GM18858 (cell line): ENCODE measurements at regions not wholly inside any gene's neighbourhood (a gene's known extent, or its start where the extent isn't known, plus 50 kb on each side); places are given as distances from the start of the nearest gene placed in this dataset.
"Not testable (repeated sequence)": the region's sequence is repeated elsewhere in the genome, so short reads cannot be mapped to it uniquely, and the experiment has no call there.

Experiments used
- ATAC-seq: cut with Tn5 transposase; IDR thresholded peaks from one replicate; pipeline ENCODE4 v1.9.1; 2021; ENCODE audit not compliant: unreplicated experiment

DNA sequence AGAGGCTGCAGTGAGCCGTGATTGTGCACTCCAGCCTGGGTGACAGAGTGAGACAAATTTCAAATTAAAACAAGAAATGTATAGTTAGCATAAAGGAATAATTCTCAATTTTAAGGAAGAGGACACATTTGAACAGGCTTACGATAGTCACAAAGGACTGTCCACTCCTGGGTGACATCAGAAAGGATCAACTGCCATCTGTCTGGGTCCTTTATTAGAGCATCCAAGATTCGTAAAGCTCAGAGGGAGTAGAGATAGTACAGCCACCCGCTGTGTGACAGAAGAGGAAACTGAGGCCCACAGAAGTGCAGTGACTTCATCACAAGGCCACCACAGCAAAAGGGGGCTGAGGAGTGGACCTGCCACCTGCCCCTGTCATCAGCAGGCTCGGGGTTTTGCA, 149.3 kb upstream of the RBPJ start:
- no peak for ATAC-seq

DNA sequence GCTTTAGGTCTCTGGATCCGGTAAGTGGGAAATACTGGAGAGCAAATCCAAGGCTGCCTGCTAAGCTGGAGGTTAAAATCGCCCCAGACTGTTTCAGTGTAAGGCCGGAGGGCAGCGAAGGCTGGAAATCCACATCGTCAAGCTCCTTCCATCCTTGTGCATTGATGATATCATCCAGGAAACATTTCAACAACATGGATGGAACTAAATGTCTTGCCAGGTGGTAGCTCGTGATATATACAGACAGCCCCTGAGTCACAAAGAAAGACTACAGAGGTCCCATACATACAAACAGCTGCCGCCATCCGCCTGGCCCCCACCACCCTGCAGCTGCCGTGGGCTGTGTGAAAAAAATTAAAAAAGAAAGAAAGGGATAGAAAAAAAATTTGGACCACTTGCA, 148.9 kb upstream of the RBPJ start:
- ATAC-seq: no peak

DNA sequence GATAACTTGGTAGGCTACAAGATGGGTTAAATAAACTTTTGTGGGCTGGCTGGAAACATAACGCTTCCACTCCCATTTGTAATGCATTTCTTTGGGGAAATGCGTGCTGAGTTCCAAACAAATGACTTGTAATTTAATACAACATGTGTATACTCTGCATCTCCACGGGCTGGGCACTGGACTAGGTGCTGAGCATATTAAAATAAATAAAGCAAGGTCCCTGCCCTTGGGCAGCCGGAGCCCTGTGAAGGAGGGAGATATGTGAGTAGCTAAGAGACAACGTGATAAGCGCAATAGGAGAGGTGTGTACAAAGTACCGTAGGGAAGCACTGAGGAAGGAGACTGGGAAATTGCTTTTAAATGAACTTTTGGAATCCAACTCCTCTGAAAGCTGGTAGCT, 147.2 kb upstream of the RBPJ start:
- no peak for ATAC-seq

DNA sequence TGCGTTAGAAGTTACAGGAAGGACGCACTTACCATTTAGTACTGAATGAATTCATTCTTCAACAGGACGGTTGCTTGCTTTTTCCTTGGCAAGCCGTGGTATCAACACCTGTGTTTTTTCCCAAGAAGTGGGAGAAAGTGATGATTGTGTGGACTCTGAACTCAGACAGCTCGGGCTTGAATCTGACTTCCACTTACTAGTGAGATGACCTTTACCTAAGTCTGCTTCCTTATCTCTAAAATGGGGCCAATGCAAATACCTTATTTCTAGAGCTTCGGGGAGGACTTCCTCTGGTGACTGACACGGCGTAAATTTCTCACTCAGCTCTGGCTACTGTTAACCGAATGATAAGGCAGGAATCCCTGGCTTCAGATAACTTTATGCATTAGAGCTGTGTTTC, 146.8 kb upstream of the RBPJ start:
- ATAC-seq: no peak

DNA sequence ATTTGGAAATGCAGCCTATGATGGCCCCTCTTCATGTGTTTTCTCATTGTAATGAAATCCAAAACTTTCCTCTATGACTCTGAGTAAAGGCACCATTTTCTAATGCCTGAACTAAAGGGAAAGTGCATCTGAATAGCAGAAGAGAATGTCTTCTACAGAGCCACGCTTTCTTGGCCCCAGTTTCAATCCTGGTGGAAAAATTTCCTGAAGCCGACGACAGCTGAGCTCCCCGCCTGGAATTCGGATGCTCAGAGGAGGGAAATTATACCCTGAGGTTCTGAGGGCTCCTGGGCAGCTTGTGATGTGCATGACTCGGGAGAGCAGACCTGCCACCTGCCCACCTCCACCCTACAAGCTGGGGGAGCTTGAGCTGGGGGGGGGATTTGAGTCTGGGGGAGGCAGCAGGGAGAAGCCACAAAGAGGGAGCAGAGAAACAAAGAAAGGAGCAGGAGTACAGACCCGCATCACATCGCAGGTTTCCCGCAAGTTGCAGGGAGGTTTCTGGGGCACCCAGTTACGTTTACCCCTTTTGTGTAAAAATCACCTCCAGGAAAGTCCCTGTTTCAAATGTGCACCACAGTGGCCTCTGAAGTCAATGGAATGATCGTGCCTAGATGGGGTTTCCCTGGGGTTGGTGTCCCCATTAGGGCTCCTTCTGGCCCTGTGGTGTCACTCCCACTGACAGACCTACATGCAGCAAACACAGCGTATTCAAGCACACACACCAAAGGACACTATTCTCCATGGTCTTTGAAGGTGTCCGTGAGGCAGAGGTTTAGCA, 145.6 kb upstream of the RBPJ start:
- peak; percentile 30 for ATAC-seq

DNA sequence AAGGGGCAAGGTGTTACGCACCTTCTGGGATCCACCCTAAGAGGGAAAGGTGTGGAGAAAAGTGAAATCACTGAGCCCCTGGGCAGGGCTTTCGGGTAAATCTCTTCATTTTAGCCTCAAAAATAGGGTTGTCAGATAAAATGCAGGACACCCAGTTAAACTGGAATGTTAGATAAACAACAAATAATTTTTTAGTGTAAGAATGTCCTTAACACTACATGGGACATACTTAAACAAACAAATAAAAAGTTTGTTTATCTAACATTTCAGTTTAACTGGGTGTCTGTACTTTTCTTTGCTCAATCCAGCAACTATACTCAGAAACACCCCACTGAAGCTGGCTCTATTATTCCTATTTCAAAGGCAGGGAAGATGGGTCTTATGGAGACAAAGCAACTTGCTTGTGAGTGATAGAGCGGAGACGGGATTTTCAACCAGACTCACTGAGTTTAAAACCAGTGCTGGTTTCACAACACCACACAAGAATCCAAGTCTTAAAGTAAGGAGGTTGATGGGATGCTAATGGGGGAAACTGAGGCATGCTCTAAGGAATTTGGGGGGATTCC, 144.8 kb upstream of the RBPJ start:
- ATAC-seq: no peak

DNA sequence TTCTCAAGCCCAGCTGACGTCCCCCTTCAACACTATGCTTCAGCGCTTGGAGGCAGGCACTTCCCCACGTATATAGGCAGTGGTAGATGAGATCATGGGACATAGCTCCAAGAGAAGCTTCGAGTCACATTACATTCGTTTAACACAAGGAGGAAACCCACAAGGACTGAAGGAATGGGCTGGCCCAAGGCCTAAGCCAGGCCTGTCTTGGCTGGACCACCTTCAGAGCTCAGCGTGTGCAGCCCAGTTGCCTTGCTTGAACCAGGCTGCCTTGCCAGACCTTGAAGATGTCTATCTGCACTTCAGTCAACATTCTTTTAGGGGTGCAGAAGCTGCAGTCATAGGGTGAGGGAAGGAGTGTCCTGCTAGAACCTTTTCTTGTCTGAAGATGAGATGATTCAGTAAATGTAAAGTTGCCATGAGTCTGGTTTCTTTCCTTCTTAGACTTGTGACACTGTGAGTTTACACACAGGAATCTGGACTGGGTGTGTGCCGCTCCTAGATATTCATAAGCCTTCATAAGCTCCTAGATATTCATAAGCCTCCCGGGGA, 144.1 kb upstream of the RBPJ start:
- no peak for ATAC-seq

DNA sequence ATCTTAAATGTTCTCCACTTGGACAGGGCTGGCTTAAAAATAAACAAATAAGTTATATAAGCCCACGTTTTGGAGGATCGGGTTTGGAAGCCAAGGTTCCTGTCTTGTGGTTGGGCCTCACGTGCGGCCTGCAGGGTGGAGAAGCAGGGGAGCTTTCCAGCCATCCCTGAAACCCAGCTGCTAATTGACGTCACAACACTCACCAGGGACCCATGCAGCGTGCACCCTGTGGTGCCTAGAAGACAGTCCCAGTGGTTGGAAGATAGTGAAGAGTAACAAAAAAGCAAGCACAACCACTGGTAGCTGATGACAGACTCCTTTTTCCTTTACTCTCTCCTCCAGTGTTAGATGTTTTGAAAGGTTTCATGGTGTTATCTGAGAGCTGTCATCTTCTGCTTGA, 142.0 kb upstream of the RBPJ start:
- no peak for ATAC-seq

DNA sequence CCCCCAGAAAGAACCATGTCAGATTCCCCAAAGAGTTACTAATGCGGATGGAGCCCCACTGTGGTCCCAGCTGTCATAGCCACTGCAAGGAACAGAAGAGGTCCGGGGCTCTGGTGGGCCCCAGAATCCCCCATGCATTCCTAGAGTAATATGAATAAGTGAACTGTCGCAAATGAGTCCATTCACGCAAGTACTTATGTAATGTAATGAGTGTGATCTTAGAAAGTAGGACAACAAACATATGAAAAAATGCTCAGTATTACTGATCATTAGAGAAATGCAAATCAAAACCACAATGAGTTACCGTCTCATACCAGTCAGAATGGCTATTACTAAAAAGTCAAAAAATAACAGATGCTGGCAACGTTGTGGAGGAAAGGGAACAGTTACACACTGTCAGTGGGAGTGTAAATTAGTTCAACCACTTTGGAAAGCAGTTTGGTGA, 141.5 kb upstream of the RBPJ start:
- ATAC-seq: peak; percentile 82

DNA sequence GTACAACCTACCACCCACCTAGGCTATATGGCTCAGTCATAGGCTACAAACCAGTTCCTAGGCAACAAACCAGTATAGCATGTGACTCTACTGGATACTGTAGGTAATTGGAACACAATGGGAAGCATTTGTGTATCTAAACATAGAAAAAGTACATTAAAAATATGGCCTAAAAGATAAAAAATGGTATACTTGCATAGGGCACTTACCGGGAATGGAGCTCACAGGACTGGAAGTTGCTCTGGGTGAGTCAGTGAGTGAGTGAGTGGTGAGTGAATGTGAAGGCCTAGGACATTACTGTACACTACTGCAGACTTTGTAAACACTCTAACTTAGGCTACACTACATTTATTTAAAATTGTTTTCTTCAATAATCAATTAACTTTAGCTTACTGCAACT, 139.2 kb upstream of the RBPJ start:
- ATAC-seq: no peak

DNA sequence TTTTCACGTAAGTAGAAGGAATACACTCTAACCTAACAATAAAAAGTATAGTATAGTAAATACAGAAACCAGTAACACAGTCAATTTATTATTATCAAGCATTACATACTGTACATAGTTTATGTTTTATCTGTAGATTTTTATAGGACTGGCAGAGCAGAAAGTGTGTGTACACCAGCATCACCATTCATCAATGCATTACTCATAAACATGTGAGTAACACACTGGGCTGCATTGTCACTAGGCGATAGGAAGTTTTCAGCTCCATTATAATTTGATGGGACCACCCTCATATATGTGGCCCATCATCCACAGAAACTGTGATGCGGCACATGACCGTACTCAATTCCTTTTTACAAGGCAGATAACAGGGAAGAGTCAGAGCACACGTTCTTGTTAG, 137.8 kb upstream of the RBPJ start:
- ATAC-seq: no peak

DNA sequence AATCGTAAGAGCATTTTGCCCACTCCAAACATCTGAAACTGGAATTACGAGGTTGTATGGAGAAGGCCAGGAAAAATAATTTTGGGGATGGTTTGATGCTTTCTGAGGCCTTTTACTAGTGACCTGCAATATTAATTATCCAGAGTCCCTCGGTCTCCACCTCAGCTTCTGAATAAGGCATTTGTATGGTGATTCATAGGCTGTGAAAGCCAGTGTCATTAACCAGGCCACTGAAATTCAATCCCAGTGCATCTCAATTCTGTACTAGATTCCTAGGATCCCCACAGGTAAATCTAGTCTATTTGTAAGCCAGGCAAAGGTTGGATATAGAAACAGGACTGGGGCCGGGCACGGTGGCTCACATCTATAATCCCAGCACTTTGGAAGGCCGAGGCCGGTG, 135.4 kb upstream of the RBPJ start:
- no peak for ATAC-seq

DNA sequence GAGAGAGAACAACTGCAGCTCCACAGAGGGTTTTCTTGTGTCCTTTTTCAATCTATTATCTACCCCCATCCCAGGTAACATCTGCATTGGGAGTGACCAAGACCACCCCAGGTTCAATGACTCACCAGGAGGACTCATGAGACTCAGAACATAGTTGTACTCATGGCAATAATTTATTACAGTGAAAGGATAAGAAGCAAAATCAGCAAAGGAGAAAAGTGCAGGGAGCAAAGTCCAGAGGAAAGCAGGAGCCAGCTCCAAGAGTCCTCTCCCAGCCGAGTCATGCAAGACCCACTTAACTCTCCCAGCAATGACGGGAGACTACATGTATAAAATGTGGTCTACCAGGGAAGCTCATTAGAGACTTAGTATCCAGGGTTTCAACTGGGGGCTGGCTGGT, 129.5 kb upstream of the RBPJ start:
- no peak for ATAC-seq

DNA sequence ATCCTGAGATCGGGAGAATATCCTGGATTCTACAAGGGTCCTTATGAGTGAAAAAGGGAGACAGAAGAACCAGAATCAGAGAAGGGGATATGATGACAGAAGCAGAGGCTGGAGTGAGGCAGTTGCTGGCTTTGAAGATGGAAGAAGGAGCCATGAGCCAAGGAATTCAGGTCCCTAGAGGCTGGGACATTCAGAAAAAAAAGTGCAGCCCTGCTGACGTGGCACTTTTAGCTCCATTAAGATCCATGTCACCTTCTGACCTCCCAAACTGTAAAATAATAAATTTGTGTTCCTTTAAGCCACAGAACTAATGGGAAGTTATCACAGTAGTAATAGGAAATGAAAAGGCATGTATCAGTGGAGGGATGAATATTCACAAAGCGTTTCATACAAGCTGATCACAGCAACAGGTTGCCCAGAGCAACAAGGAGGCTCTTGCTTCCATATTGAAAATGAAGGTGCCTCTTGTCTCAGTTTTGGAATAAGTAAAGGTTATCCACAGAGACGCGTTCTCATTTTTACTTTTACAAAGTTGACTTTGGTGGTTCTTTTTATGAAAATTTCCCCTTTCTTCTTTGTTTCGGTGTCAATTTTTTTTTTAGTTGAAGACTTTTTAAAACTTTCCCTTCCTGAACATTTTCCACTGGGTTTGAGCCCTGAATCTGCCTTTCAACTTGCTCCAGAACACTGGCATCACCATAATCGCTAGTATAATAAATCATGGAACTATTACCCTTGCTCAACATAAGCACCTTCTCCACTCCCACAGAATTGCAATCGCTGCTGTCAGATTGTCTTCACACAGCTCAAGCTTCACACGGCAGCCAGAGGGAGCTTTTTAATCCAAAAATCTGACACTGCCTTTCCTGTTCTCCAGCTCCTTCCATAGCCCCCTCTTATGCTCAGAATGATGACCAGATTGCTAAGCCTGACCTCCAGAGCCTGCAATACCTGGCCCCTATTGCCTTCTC, 127.6 kb upstream of the RBPJ start:
- ATAC-seq: peak; percentile 38

DNA sequence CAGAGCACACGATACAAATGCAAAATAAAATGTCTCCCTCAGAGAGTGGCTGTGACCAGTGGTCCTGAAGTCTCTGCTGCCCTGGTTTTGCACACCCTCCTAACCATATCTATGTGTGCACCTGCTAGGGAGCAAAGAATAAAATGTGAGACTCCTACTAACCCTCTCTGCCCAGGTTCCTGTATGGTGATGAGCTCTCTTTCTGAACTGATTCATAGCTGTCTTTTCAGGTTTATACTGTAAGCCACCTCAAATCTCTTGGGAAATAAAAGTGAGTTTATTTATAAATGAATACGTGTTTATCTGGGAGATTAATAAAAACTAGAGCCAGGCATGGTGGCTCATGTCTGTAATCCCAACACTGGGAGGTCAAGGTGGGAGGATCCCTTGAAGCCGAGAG, 126.0 kb upstream of the RBPJ start:
- peak; percentile 52 for ATAC-seq

DNA sequence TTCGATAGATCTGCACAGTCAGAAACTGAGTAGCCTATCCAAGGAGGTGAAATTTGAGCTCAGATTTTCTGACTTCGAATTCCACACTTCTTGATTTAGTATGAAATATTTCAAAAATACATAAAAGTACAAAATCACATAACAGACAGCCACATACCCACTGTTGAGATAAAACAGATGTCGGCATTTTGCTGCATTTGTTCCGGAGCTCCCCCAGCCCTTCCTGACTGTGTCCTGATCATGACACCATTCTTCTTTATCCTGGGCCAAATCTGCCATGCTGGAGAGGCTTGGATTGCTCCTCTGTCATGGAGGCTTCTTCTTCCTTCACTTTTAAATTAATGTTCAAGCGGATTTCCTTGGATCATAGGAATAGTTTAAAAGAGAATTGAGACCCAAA, 124.2 kb upstream of the RBPJ start:
- ATAC-seq: no peak

DNA sequence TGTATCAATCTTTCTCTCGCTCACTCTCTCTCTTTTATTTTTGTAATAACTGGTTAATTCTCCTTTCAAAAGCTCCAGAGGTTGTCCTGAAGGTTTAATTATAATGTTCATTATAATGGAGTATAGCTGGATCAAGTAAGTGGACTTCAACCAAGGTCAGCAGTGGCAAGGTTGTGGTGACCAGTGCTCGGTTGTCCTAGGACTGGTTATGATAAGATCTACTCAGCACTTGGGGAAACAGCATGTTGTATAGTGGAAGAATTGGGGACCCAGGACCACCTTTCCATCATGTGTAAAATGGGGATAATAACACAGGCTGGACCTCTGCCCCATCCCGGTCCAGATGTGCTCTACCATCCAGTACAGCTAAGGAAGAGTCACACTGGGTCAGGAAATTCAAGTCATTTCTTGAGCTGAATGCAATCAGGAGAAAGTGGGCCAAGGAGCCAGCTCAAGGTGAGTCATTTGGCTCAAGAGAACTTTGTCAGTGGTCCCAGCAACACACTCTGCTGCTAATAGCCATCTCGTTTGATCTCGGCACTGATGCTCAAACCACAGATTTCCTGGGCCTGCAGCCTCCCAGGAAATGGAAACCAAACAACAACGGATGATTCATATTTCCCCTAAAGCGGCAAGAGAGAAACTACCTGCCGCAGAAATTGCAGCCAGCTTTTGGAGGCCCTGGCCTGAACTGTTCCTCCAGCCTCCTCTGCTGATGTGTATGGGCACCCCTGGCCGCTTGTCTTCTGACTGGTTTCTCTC, 123.6 kb upstream of the RBPJ start:
- ATAC-seq: peak; percentile 75

DNA sequence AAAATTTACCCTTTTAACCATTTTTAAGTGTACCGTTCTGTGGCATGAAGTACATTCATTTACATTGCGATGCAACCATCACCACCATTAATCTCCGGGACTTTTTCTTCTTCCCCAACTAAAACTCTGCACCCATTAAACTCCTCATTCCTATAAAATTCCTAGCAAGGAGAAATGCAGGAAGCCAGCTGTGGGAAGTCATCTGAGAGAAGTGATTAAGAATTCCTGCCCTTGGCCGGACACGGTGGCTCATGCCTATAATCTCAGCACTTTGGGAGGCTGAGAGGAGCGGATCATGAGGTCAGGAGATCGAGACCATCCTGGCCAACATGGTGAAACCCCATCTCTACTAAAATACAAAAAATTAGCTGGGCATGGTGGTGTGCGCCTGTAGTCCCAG, 121.9 kb upstream of the RBPJ start:
- ATAC-seq: not testable (repeated sequence)

DNA sequence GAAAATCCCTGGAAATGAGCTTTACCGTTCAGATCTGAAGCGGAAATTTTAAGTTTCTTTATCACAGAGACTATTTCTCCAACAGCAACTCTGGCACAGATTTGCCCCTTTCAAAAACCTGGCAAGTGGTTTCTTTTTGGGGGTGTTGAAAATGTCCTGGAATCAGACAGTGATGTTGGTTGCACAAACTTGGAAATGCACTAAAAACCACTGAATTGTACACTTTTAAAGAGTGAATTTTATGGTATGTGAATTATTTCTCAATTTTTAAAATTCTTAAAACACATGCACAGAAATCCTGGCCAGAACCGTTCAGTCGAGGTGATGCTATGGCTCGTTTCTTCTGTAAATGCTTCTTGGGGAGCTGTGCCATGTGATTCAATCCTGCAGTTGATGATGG, 121.2 kb upstream of the RBPJ start:
- ATAC-seq: no peak

DNA sequence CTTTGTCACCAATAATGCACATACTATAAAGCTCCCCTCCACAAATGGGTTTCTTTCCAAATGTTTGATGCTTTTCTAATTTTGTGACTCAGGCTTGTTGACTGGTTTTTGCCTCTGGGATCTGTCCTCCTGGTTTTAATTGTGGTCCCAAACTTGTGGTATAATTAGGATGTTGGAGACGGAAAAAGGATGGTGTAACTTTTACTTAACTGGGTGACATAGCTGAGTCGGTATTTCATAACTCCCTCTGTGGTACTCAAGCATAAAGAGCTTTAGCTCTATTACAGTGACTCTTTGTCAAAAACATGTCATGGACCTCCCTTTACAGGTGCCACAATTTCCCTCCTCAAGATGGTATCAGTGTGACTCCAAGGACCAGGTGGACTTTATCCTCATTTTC, 119.7 kb upstream of the RBPJ start:
- no peak for ATAC-seq
